ENCODE measurements at regions not wholly inside any gene's neighbourhood (a gene's known extent, or its start where the extent isn't known, plus 50 kb on each side); places are given as distances from the start of the nearest gene placed in this dataset.

- Histone ChIP-seq H3K36me3 (no peaks in the 10 kb centered on the region), H3K27me3 (no peaks in the 10 kb centered on the region), H3K27ac (no peak overlapping the region), H3K9me3 (no peaks in the 10 kb centered on the region), H3K4me3 (no peak overlapping the region), H3K4me1 (no peaks in the 10 kb centered on the region)
- ATAC-seq (no peak), DNase-seq (no peak)
- TF ChIP-seq CTCF (IDR thresholded peaks at IDR 0.05) = no peak
- no peak for TF ChIP-seq POLR2A (IDR thresholded peaks at IDR 0.05)
- WGBS (ENCODE audit: insufficient coverage, low coverage, low lambda C conversion rate, missing lambda C conversion rate) = 31% methylated on average over 2 of the region's 2 CpGs
- intact Hi-C loops (cut with DNase I) = no loop called here
These were observed 165.4 kb downstream of the FOXG1 start for GRCh38 chr14:28931999-28932398.

- intact Hi-C loops (cut with DNase I) = no loop called here
- Histone ChIP-seq H3K36me3 (no peaks in the 10 kb centered on the region), H3K9me3 (no peaks in the 10 kb centered on the region), H3K27ac (no peak overlapping the region), H3K4me1 (no peaks in the 10 kb centered on the region), H3K4me3 (no peak overlapping the region), H3K27me3 (no peaks in the 10 kb centered on the region)
- TF ChIP-seq CTCF (IDR thresholded peaks at IDR 0.05) (no peak), POLR2A (IDR thresholded peaks at IDR 0.05) (no peak)
- no peak for DNase-seq
- no peak for ATAC-seq
These were observed 170.0 kb downstream of the FOXG1 start for GRCh38 chr14:28936601-28937000.

GRCh38 chr14:28941758-28942157, 175.2 kb downstream of the FOXG1 start:
- Histone ChIP-seq H3K27ac (no peak overlapping the region), H3K4me3 (no peak overlapping the region), H3K27me3 (no peaks in the 10 kb centered on the region), H3K4me1 (no peaks in the 10 kb centered on the region), H3K36me3 (no peaks in the 10 kb centered on the region), H3K9me3 (no peaks in the 10 kb centered on the region)
- TF ChIP-seq POLR2A (IDR thresholded peaks at IDR 0.05) (no peak), CTCF (IDR thresholded peaks at IDR 0.05) (no peak)
- ATAC-seq (no peak), DNase-seq (no peak)
- WGBS (ENCODE audit: insufficient coverage, low coverage, low lambda C conversion rate, missing lambda C conversion rate) = 77% methylated on average over 1 of the region's 1 CpG
- intact Hi-C loops (cut with DNase I) = no loop called here

- no peaks in the 10 kb centered on the region for H3K9me3 ChIP-seq
- no peak for DNase-seq
- 54% methylated on average over 2 of the region's 2 CpGs for WGBS (ENCODE audit: insufficient coverage, low coverage, low lambda C conversion rate, missing lambda C conversion rate)
- H3K36me3 ChIP-seq = no peaks in the 10 kb centered on the region
- intact Hi-C loops (cut with DNase I) = no loop called here
- H3K27me3 ChIP-seq = no peaks in the 10 kb centered on the region
- H3K27ac ChIP-seq = no peak overlapping the region
- TF ChIP-seq CTCF (IDR thresholded peaks at IDR 0.05) (no peak), POLR2A (IDR thresholded peaks at IDR 0.05) (no peak)
- no peak for ATAC-seq
- no peak overlapping the region for H3K4me3 ChIP-seq
- H3K4me1 ChIP-seq = no peaks in the 10 kb centered on the region
These were observed 178.0 kb downstream of the FOXG1 start for GRCh38 chr14:28944605-28945004.

- WGBS (ENCODE audit: insufficient coverage, low coverage, low lambda C conversion rate, missing lambda C conversion rate) = 50% methylated on average over 1 of the region's 1 CpG
- DNase-seq (no peak), ATAC-seq (no peak)
- intact Hi-C loops (cut with DNase I) = no loop called here
- no peaks in the 10 kb centered on the region for H3K27me3 ChIP-seq
- H3K27ac ChIP-seq = no peak overlapping the region
- no peaks in the 10 kb centered on the region for H3K9me3 ChIP-seq
- no peak for TF ChIP-seq POLR2A (IDR thresholded peaks at IDR 0.05)
- TF ChIP-seq CTCF (IDR thresholded peaks at IDR 0.05) = no peak
- no peaks in the 10 kb centered on the region for H3K36me3 ChIP-seq
- H3K4me3 ChIP-seq = no peak overlapping the region
- no peaks in the 10 kb centered on the region for H3K4me1 ChIP-seq
These were observed 179.7 kb downstream of the FOXG1 start for GRCh38 chr14:28946267-28946666.
